A549 (cell line): ENCODE measurements at regions not wholly inside any gene's neighbourhood (a gene's known extent, or its start where the extent isn't known, plus 50 kb on each side); places are given as distances from the start of the nearest gene placed in this dataset.
"Not testable (repeated sequence)": the region's sequence is repeated elsewhere in the genome, so short reads cannot be mapped to it uniquely, and the experiment has no call there.

ENCODE experiments used
- ATAC-seq, 2 experiments: fragments of 200-7000 bp in 1 of 2; fragments of >200 bp in 1 of 2; cut with Nextera tagmentation in 1 of 2; cut with Tn5 transposase in 1 of 2; 3 replicates each; pipeline versions ENCODE4 v1.8.0 to v1.9.1; 2018 to 2020; ENCODE audit warnings: mild to moderate bottlenecking in 1 of 2, moderate library complexity in 1 of 2
- CTCF ChIA-PET: fragments of 300-600 bp; sonication (Branson Sonifier 250); formaldehyde crosslinking; extraction: SDS; loops from one replicate; lab custom pipeline; 2021; ENCODE audit warnings: antibody characterized with exemption, inconsistent platforms; lab: Yijun Ruan, JAX
- POLR2A ChIA-PET: fragments of 350-600 bp; formaldehyde crosslinking; extraction: SDS; loops from one replicate; lab custom pipeline; 2021; ENCODE audit warnings: antibody characterized with exemption, inconsistent platforms; lab: Yijun Ruan, JAX
- DNase-seq, 2 experiments: peaks; one replicate each; pipeline versions ENCODE4 v3.0.0 to v3.0.0-alpha.2; 2011 to 2016; ENCODE audit warnings: low read depth in 1 of 2, low spot score in 1 of 2
- FAIRE-seq: peaks from 2 replicates; lab custom pipeline; 2011; peaks lifted over from hg19 to GRCh38; lab: Jason Lieb, UNC
- H3K27ac ChIP-seq, 2 experiments: fragments of >200 bp; sonication (Bioruptor Twin); formaldehyde crosslinking; 3 replicates each; pipeline ENCODE4 v1.5.1; 2016 to 2017
- H3K4me1 ChIP-seq: fragments of >200 bp; sonication (Bioruptor Twin); formaldehyde crosslinking; 3 replicates; pipeline ENCODE4 v1.6.1; 2016
- H3K4me2 ChIP-seq: fragments of >200 bp; sonication (Bioruptor Twin); formaldehyde crosslinking; 3 replicates; pipeline ENCODE4 v1.6.1; 2016
- H3K4me3 ChIP-seq: fragments of >200 bp; sonication (Bioruptor Twin); formaldehyde crosslinking; 3 replicates; pipeline ENCODE4 v1.5.1; 2016
- H3K9me3 ChIP-seq: fragments of >200 bp; sonication (Bioruptor Twin); formaldehyde crosslinking; 3 replicates; pipeline ENCODE4 v1.6.1; 2016
- FOSB ChIP-seq: fragments of 250-450 bp; sonication (Bioruptor Pico); IDR thresholded peaks from 2 replicates; pipeline ENCODE4 v1.5.0; 2020; ENCODE audit warnings: mild to moderate bottlenecking, moderate library complexity
- JUN ChIP-seq, 2 experiments: fragments of >200 bp; sonication (Bioruptor Twin); formaldehyde crosslinking; IDR thresholded peaks; 2 replicates in 1 of 2; 3 replicates in 1 of 2; pipeline ENCODE4 v1.6.1; 2016 to 2017
- ZSCAN20 ChIP-seq: fragments of 250-450 bp; sonication (Bioruptor Pico); IDR thresholded peaks from 2 replicates; pipeline ENCODE4 v1.8.0; 2022; ENCODE audit warnings: mild to moderate bottlenecking, moderate library complexity
- WGBS: methylation state at CpG from one replicate; pipeline ENCODE4 v1.1.6; 2017; ENCODE audit errors: missing lambda C conversion rate; 5-methylcytosine and 5-hydroxymethylcytosine counted together
- TF ChIP-seq, protein P1 (sequence below): fragments of 250-450 bp; sonication (Bioruptor Pico); IDR thresholded peaks from 2 replicates; pipeline ENCODE4 v1.5.0; 2020; ENCODE audit warnings: low read depth, mild to moderate bottlenecking, moderate library complexity
- TF ChIP-seq, protein P2 (sequence below): fragments of 200-600 bp; sonication (generic); IDR thresholded peaks from 2 replicates; pipeline ENCODE4 v1.6.1; 2016; ENCODE audit warnings: antibody characterized with exemption, mild to moderate bottlenecking, moderate library complexity
- TF ChIP-seq, protein P3 (sequence below): IDR thresholded peaks from 2 replicates; pipeline ENCODE4 v1.6.1; 2012

DNA sequence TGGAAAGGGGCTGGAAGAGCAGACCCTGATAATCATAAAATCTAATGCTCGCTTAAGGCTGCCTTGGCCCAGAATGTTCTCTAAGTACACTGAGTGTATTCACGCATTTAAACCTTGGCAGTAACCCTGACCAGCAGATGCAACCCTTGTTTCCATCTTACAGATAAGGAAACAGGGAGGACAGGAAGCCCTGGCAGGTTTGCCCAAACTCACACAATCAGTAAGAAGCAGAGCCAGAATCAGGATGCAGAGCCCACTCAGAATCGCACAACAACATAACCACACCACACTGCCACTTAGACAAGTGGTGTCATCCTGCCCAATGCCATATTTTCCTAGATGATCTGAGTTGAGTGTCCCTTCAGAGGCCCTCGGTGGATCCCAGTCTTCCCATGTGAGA lies 214.5 kb upstream of the HES1 start:
- CTCF ChIA-PET = interaction anchor here (0.6 kb wide), 1 partner anchor 106 kb away, joined by 3 read pairs; no protein-coding TSS in a partner anchor
- ATAC-seq (no peak), FAIRE-seq (no peak), DNase-seq (no peak)
- H3K27ac ChIP-seq = no peak overlapping the region
- H3K4me1 ChIP-seq = no peaks in the 10 kb centered on the region
- TF ChIP-seq, protein P1, sequence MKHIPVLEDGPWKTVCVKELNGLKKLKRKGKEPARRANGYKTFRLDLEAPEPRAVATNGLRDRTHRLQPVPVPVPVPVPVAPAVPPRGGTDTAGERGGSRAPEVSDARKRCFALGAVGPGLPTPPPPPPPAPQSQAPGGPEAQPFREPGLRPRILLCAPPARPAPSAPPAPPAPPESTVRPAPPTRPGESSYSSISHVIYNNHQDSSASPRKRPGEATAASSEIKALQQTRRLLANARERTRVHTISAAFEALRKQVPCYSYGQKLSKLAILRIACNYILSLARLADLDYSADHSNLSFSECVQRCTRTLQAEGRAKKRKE (CRISPR knock-in tag) = no peak
- POLR2A ChIA-PET = no interaction called here
- 78% methylated on average over 4 of the region's 4 CpGs for WGBS
- no peaks in the 10 kb centered on the region for H3K9me3 ChIP-seq
- H3K4me2 ChIP-seq = no peak overlapping the region
- no peak overlapping the region for H3K4me3 ChIP-seq

DNA sequence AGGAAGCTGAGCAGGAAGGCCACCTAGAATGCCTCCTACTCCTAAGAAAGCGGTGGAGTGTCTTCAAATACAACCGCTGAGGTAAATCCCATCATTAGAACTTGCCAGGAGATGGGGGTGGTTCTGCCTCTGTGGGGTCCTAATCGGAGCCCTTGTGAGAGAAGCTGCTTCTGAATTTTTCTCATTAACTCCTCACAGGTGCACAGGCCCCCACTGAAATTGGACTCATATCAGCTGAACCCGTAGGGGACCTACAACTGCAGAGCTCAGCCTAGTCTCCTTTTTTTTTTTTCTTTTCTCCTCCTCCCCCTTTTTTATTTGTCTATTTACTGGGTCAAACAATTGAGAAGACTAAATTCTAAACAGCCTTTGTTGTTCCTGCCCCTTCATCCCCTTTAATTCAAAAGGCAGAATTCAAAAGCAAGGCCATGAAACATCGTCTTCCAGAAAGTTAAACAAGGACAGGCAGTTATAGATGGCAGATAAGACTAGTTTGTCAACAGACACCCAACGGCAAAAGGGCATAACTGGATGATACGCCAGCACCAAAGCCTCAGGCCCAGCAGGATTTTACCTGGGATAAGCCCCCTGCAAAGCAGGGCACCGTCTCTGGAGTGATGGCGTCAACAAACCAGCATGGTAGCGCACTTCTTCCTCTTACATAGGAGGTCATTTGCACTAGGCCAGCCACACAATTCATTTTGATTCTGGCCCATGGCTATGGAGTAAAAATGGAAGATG lies 213.7 kb upstream of the HES1 start:
- ChIA-PET POLR2A (no interaction called here), CTCF (interaction anchor here (0.6 kb wide), 1 partner anchor 106 kb away, joined by 3 read pairs; no protein-coding TSS in a partner anchor)
- H3K27ac ChIP-seq = no peak overlapping the region
- H3K4me3 ChIP-seq = no peak overlapping the region
- no peak for DNase-seq
- no peak for TF ChIP-seq FOSB (CRISPR knock-in tag)
- TF ChIP-seq, protein P2, sequence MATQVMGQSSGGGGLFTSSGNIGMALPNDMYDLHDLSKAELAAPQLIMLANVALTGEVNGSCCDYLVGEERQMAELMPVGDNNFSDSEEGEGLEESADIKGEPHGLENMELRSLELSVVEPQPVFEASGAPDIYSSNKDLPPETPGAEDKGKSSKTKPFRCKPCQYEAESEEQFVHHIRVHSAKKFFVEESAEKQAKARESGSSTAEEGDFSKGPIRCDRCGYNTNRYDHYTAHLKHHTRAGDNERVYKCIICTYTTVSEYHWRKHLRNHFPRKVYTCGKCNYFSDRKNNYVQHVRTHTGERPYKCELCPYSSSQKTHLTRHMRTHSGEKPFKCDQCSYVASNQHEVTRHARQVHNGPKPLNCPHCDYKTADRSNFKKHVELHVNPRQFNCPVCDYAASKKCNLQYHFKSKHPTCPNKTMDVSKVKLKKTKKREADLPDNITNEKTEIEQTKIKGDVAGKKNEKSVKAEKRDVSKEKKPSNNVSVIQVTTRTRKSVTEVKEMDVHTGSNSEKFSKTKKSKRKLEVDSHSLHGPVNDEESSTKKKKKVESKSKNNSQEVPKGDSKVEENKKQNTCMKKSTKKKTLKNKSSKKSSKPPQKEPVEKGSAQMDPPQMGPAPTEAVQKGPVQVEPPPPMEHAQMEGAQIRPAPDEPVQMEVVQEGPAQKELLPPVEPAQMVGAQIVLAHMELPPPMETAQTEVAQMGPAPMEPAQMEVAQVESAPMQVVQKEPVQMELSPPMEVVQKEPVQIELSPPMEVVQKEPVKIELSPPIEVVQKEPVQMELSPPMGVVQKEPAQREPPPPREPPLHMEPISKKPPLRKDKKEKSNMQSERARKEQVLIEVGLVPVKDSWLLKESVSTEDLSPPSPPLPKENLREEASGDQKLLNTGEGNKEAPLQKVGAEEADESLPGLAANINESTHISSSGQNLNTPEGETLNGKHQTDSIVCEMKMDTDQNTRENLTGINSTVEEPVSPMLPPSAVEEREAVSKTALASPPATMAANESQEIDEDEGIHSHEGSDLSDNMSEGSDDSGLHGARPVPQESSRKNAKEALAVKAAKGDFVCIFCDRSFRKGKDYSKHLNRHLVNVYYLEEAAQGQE = no peak
- TF ChIP-seq JUN (IDR thresholded peaks at IDR 0.05) = no peak
- TF ChIP-seq, protein P3, sequence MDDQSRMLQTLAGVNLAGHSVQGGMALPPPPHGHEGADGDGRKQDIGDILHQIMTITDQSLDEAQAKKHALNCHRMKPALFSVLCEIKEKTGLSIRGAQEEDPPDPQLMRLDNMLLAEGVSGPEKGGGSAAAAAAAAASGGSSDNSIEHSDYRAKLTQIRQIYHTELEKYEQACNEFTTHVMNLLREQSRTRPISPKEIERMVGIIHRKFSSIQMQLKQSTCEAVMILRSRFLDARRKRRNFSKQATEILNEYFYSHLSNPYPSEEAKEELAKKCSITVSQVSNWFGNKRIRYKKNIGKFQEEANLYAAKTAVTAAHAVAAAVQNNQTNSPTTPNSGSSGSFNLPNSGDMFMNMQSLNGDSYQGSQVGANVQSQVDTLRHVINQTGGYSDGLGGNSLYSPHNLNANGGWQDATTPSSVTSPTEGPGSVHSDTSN = no peak
- no peak for TF ChIP-seq ZSCAN20 (CRISPR knock-in tag)
- ATAC-seq = no peak
- no peaks in the 10 kb centered on the region for H3K4me1 ChIP-seq
- no peak overlapping the region for H3K4me2 ChIP-seq
- no peak for FAIRE-seq
- WGBS = 69% methylated on average over 10 of the region's 10 CpGs
- no peaks in the 10 kb centered on the region for H3K9me3 ChIP-seq

DNA sequence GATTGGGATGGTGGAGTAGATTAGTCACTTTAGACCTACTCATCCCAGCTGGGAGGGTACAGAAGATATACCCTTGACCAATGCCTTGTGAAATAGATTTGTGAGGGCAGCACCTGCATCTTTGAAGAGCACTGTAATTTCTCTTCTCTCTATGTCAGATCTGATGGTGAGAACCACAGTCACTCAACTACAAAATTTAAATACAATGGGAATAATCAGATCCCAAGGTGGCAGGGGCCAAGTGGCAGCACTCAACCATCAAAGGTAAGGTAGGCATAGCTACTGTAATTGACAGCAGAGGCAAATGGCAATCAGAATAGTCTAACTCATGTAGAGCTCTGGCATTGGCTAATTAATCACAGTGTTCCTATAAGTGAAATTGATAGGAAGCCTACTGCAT lies 212.0 kb upstream of the HES1 start:
- H3K4me2 ChIP-seq, H3K4me1 ChIP-seq, H3K27ac ChIP-seq, DNase-seq, H3K9me3 ChIP-seq, CTCF ChIA-PET, H3K4me3 ChIP-seq, ATAC-seq, POLR2A ChIA-PET, FAIRE-seq: not testable (repeated sequence)

DNA sequence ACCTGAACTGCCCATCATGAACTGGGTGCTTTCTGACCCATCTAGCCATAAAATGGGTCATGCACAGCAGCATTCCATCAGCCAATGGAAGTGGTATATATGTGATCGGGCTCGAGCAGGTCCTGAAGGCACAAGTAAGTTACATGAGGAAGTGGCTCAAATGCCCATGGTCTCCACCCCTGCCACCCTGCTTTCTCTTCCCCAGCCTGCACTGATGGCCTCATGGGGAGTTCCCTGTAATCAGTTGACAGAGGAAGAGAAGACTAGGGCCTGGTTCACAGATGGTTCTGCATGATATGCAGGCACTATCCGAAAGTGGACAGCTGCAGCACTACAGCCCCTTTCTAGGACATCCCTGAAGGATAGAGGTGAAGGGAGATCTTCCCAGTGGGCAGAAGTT lies 209.9 kb upstream of the HES1 start:
- H3K4me1 ChIP-seq = peaks cover 11% of the 10 kb centered on the region; the same call in 2 of the 3 replicates
- H3K4me3 ChIP-seq, CTCF ChIA-PET, ATAC-seq, H3K9me3 ChIP-seq, POLR2A ChIA-PET, H3K27ac ChIP-seq, DNase-seq, H3K4me2 ChIP-seq, FAIRE-seq: not testable (repeated sequence)
- WGBS = 86% methylated on average over 1 of the region's 3 CpGs

DNA sequence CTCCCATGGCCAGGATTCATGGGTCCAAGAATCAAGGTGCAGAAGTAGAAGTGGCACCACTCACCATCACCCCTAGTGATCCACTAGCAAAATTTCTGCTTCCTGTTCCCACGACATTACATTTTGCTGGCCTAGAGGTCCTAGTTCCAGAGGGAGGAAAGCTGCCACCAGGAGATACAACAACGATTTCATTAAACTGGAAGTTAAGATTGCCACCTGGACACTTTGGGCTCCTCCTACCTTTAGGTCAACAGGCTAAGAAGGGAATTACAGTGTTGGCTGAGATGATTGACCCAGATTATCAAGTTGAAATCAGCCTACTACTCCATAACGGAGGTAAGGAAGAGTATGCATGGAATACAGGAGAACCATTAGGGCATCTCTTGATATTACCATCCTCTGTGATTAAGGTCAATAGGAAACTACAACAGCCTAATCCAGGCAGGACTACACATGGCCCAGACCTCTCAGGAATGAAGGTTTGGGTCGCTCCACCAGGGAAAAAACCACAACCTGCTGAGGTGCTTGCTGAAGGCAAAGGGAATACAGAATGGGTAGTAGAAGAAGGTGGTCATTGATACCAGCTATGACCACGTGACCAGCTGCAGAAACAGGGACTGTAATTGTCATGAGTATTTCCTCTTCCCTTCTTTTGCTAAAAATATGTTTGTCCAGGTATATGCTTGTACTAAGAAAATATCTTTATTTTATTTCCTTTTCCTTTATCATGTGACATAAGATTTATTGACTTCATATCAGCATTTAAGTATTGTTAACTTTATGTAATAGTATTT lies 208.3 kb upstream of the HES1 start:
- H3K27ac ChIP-seq, DNase-seq, H3K4me2 ChIP-seq, CTCF ChIA-PET, POLR2A ChIA-PET, H3K4me3 ChIP-seq, FAIRE-seq, H3K9me3 ChIP-seq, ATAC-seq: not testable (repeated sequence)
- WGBS = 54% methylated on average over 5 of the region's 5 CpGs
- H3K4me1 ChIP-seq = peaks cover 11% of the 10 kb centered on the region; the same call in 2 of the 3 replicates
